ENCODE measurements at regions not wholly inside any gene's neighbourhood (a gene's known extent, or its start where the extent isn't known, plus 50 kb on each side); places are given as distances from the start of the nearest gene placed in this dataset.

DNA sequence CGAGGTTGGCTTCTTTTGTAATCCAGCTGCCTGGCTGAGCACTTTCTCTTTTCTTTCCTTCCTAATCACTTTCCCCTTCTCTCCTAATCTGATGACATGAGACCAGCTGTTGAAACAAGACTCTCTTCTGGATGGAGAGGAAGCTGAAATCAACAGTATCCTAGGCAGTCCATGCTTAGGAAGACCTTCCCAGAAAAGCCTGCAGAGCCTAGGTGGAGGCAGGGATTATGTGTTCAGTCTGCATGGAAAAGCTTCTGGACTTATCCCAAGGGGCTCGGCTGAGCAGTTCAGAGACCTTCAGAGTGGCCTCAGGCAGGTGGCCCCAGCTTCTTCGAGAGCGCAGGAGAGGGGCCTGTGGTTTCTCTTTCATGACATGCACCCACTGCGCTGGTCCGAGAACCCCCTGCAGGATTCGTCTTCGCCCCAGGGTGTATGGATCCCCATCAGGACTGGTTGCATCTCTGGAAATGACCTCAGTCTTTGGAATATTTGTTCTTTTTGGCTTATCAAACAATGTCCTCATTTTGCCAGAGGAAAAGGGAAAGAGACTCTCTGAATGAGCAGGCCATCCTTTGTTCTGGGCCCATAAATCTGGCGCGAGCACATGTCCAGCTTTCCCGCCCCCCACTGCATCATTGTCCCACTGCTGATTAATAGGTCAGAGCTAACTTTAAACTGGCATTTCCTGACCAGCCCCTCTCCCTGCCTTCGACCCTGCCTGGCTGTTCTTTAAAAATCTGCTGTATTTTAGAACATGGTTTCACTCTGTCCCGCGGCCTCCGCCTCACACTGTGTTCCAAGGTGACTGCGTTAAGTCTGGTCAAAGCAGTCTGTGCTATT, 177.9 kb upstream of the KLF4 start:
- in situ Hi-C loops (cut with HindIII; ENCODE audit: low sequenced_read_pairs): no loop called here
- no peak for DNase-seq (ENCODE audit: low read depth)
- no peak overlapping the region for H3K4me3 ChIP-seq (ENCODE audit: low read depth, low read length)
- no peak for TF ChIP-seq CTCF (IDR thresholded peaks at IDR 0.05; ENCODE audit: low read depth, low read length, missing control alignments)

GRCh38 chr9:107665057-107665456, 175.5 kb upstream of the KLF4 start:
- DNase-seq (ENCODE audit: low read depth): no peak
- no peak overlapping the region for H3K4me3 ChIP-seq (ENCODE audit: low read depth, low read length)
- in situ Hi-C loops (cut with HindIII; ENCODE audit: low sequenced_read_pairs): no loop called here
- no peak for TF ChIP-seq CTCF (IDR thresholded peaks at IDR 0.05; ENCODE audit: low read depth, low read length, missing control alignments)

DNA sequence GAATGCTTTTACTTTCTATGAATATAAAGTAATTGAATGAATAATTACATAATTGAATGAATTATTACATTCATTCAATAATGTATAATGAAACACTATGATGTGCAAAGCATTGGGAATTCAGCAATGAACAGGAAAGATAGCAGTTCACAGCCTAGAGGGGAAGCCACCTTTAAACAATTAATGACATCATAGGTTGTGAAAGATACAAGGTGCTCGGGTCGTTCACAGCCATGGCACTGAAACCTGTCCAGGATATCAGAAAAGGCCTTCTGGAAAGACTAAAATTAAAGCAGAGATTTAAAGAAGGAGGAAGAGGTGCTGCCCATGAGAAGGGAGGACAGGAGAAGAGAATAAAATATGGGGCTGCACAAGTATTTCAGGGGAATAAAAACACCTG, 171.4 kb upstream of the KLF4 start:
- DNase-seq (ENCODE audit: low read depth): no peak
- no peak overlapping the region for H3K4me3 ChIP-seq (ENCODE audit: low read depth, low read length)
- no peak for TF ChIP-seq CTCF (IDR thresholded peaks at IDR 0.05; ENCODE audit: low read depth, low read length, missing control alignments)
- in situ Hi-C loops (cut with HindIII; ENCODE audit: low sequenced_read_pairs): loop anchor here (5.0 kb wide), 1 partner anchor 39 kb away; no protein-coding TSS in a partner anchor

DNA sequence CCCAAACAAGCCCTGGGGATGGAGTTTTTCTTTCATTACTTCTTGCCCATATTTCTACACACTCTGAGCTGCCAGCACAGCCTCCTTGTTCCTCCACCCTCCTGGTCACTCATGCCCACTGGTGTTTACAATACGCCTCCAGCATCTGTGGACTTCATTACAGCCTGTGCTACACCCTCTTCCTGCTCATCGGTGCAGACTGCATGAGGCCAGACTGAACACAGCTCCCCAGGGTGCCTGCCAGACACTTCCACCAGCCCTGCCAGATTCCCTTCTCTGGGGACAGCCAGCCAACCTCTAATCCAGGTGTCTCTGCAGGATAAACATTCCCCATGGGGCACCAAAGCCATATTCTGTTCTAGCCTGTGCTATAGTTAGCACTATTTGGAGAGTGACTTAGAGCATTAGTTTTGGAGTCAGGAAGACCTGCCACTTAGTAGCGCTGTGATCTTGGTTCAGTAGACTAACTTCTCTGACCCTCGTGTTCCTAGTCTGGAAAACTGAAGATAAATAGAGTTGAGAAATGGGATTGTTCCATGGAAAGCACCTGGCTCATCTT, 163.8 kb upstream of the KLF4 start:
- DNase-seq (ENCODE audit: low read depth): no peak
- in situ Hi-C loops (cut with HindIII; ENCODE audit: low sequenced_read_pairs): no loop called here
- TF ChIP-seq CTCF (IDR thresholded peaks at IDR 0.05; ENCODE audit: low read depth, low read length, missing control alignments): no peak
- H3K4me3 ChIP-seq (ENCODE audit: low read depth, low read length): no peak overlapping the region

DNA sequence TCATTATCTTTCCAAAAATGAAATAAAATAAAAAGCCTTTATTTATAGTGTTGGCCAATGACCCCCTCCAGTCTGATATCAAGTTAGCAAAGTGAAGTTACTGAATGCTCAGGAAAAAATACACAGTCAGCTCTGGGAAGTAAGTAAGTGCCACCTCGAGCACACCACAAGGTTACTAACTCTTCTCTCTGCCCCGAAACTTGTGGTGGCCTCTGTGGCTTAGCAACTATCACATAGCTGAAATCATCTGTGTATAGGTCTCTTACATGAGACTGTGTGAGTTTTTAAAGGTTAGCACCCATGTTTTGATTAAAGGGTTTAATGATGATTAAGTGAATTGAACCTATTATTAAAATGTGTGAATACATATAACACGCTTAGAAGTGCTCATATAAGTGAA, 161.4 kb upstream of the KLF4 start:
- in situ Hi-C loops (cut with HindIII; ENCODE audit: low sequenced_read_pairs): no loop called here

GRCh38 chr9:107650321-107650720, 160.8 kb upstream of the KLF4 start:
- in situ Hi-C loops (cut with HindIII; ENCODE audit: low sequenced_read_pairs): no loop called here
- no peak overlapping the region for H3K4me3 ChIP-seq (ENCODE audit: low read depth, low read length)
- DNase-seq (ENCODE audit: low read depth): peak; percentile 56

More for the DNA sequence above, 161.4 kb upstream of the KLF4 start:
- no peak overlapping the region for H3K4me3 ChIP-seq (ENCODE audit: low read depth, low read length)
- DNase-seq (ENCODE audit: low read depth): no peak
- no peak for TF ChIP-seq CTCF (IDR thresholded peaks at IDR 0.05; ENCODE audit: low read depth, low read length, missing control alignments)

More at GRCh38 chr9:107650321-107650720, 160.8 kb upstream of the KLF4 start:
- TF ChIP-seq CTCF (IDR thresholded peaks at IDR 0.05; ENCODE audit: low read depth, low read length, missing control alignments): no peak

All from astrocyte of the cerebellum (primary cell).